ENCODE measurements at regions not wholly inside any gene's neighbourhood (a gene's known extent, or its start where the extent isn't known, plus 50 kb on each side); places are given as distances from the start of the nearest gene placed in this dataset.
A peak's percentile ranks its signal among the peaks of the same experiment; 100 is the strongest.
"Not testable (repeated sequence)": the region's sequence is repeated elsewhere in the genome, so short reads cannot be mapped to it uniquely, and the experiment has no call there.

GRCh38 chr3:176609361-176609760 is 587.9 kb downstream of the TBL1XR1 start:
- DNase-seq (ENCODE audit: low read depth), result no peak
- no peak overlapping the region for H3K4me3 ChIP-seq (ENCODE audit: control insufficient read depth, low read depth, low read length)
- TF ChIP-seq CTCF (IDR thresholded peaks at IDR 0.05; ENCODE audit: control insufficient read depth, insufficient read depth, low read depth, low read length, missing control alignments), result no peak

DNA sequence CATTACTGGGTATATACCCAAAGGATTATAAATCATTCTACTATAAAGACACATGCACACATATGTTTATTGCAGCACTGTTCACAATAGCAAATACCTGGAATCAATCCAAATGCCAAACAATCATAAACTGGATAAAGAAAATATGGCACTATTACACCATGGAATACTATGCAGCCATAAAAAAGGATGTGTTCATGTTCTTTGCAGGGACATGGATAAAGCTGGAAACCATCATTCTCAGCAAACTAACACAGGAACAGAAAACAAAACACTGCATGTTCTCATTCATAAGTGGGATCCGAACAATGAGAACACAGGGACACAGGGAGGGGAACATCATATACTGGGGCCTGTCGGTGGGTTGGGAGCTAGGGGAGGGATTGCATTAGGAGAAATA is 591.7 kb downstream of the TBL1XR1 start:
- DNase-seq (ENCODE audit: low read depth); H3K4me3 ChIP-seq (ENCODE audit: control insufficient read depth, low read depth, low read length): not testable (repeated sequence)

- no peak for DNase-seq (ENCODE audit: low read depth)
- no peak overlapping the region for H3K4me3 ChIP-seq (ENCODE audit: control insufficient read depth, low read depth, low read length)
- no peak for TF ChIP-seq CTCF (IDR thresholded peaks at IDR 0.05; ENCODE audit: control insufficient read depth, insufficient read depth, low read depth, low read length, missing control alignments)
Measured at GRCh38 chr3:176595307-176595706, 602.0 kb downstream of the TBL1XR1 start.

DNA sequence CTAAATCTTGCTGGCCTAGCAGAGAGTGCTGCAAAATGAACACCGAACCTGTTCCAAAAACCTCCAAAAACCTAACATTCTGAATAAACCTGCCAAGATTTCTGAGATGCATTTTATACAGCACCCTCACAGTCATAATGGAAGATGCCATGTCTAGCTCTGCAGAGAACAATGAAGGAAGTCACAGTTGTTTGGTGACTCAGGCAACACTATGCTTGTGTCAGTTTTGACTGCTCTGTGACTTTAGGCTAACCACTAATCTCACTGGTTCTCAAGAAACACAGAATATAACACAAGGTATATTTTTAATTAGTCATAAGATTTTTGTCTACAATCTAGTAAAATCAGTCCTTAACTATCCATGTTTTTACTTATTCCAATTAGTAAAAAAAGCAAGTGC is 606.6 kb downstream of the TBL1XR1 start:
- DNase-seq (ENCODE audit: low read depth), result no peak
- H3K4me3 ChIP-seq (ENCODE audit: control insufficient read depth, low read depth, low read length), result no peak overlapping the region
- no peak for TF ChIP-seq CTCF (IDR thresholded peaks at IDR 0.05; ENCODE audit: control insufficient read depth, insufficient read depth, low read depth, low read length, missing control alignments)

GRCh38 chr3:176587089-176587488 is 610.2 kb downstream of the TBL1XR1 start:
- no peak overlapping the region for H3K4me3 ChIP-seq (ENCODE audit: control insufficient read depth, low read depth, low read length)
- DNase-seq (ENCODE audit: low read depth), result no peak
- TF ChIP-seq CTCF (IDR thresholded peaks at IDR 0.05; ENCODE audit: control insufficient read depth, insufficient read depth, low read depth, low read length, missing control alignments), result no peak

DNA sequence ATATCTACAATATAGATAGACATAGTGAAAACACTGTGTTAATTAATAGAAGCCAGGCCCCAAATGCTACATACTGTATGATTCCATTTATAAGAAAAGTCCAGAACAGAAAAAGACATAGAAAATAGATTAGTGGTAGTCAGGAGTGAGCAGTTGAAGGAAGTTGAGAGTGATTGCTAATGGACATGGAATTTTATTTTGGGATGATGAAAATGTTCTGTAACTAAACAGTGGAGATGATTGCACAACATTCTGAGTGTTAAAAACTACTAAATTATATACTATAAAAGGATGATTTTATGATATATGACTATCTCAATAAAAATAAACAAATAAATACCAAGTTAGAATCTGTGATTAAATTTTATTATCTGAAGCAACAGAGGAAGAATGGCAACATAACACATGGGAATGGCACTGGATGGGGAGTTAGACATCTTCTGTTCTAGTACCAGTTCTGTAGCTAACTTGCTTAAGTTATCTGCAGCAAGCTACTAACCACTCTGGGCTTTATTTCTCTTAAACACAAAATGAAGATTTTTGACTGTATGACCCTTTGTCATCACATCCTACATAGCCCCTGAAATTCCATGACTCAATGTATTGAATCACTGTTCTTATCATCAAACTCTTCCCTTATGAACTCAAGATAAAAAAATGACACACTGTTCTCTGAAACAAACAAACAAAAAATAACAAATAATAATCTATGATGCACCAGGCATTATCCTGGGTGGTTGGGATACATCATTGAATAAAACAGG is 612.7 kb downstream of the TBL1XR1 start:
- DNase-seq (ENCODE audit: low read depth), result peak; percentile 56
- H3K4me3 ChIP-seq (ENCODE audit: control insufficient read depth, low read depth, low read length), result no peak overlapping the region
- TF ChIP-seq CTCF (IDR thresholded peaks at IDR 0.05; ENCODE audit: control insufficient read depth, insufficient read depth, low read depth, low read length, missing control alignments), result no peak

- no peak for TF ChIP-seq CTCF (IDR thresholded peaks at IDR 0.05; ENCODE audit: control insufficient read depth, insufficient read depth, low read depth, low read length, missing control alignments)
- no peak for DNase-seq (ENCODE audit: low read depth)
- no peak overlapping the region for H3K4me3 ChIP-seq (ENCODE audit: control insufficient read depth, low read depth, low read length)
Measured at GRCh38 chr3:176583956-176584355, 613.3 kb downstream of the TBL1XR1 start.

All from AG09309 (cell line).